MM.1S (cell line): ENCODE measurements at regions not wholly inside any gene's neighbourhood (a gene's known extent, or its start where the extent isn't known, plus 50 kb on each side); places are given as distances from the start of the nearest gene placed in this dataset.

Source experiments
- EZH2 ChIP-seq: fragments of 300-600 bp; sonication (generic); optimal IDR thresholded peaks from 2 replicates; pipeline ENCODE3; 2017; ENCODE audit warnings: low read depth, mild to moderate bottlenecking, antibody characterized with exemption, low read length, mixed read lengths
- TF ChIP-seq, protein P1 (sequence below): fragments of 300-600 bp; sonication (generic); IDR thresholded peaks from 2 replicates; pipeline ENCODE4 v1.5.1; 2016; ENCODE audit warnings: antibody characterized with exemption, low read length, mixed read lengths

DNA sequence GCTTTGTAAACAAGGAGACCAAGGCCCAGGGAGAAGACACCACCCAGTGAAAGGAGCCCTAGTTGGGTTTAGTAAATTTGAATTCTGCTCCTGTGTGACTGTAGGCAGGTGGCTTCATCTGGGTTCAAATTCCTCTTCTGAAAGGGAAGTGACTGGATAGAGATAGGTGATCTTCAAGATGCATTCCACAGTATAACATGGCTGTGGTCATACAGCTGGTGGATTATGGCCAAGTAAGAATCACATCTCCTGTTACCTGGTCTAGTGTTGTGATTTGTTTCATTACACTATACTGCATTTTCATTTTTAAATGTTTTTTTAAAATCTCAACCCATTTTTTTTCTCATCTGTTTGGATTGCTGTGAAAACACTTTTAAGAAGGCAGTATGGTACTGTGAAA, 58.0 kb upstream of the PICALM start:
- TF ChIP-seq, protein P1, sequence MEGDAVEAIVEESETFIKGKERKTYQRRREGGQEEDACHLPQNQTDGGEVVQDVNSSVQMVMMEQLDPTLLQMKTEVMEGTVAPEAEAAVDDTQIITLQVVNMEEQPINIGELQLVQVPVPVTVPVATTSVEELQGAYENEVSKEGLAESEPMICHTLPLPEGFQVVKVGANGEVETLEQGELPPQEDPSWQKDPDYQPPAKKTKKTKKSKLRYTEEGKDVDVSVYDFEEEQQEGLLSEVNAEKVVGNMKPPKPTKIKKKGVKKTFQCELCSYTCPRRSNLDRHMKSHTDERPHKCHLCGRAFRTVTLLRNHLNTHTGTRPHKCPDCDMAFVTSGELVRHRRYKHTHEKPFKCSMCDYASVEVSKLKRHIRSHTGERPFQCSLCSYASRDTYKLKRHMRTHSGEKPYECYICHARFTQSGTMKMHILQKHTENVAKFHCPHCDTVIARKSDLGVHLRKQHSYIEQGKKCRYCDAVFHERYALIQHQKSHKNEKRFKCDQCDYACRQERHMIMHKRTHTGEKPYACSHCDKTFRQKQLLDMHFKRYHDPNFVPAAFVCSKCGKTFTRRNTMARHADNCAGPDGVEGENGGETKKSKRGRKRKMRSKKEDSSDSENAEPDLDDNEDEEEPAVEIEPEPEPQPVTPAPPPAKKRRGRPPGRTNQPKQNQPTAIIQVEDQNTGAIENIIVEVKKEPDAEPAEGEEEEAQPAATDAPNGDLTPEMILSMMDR: no peak
- no peak for TF ChIP-seq EZH2
